HG02852 (cell line): ENCODE measurements at regions not wholly inside any gene's neighbourhood (a gene's known extent, or its start where the extent isn't known, plus 50 kb on each side); places are given as distances from the start of the nearest gene placed in this dataset.

Experiments used
- ATAC-seq: cut with Tn5 transposase; IDR thresholded peaks from one replicate; pipeline ENCODE4 v1.9.1; 2021; ENCODE audit warnings: mild to moderate bottlenecking, moderate library complexity; ENCODE audit not compliant: unreplicated experiment

DNA sequence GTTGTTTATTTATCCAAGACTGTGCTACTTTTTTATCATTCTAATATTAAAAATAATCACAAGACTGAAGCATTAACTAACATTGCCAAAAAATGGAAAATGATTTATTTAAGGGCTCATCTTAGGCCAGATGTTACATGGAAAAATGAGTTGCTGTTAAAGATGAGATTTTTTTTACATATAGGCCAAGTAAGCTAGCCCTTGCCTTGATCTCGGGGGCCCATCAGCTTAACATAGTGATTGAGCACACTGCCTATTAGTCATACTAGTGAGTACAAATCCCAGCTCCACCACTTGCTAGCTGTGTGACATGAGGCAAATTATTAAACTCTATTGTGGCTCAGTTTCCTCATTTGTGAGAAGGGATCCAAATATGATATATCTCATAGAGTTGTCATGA is 275.9 kb upstream of the SNX7 start:
- ATAC-seq = no peak

DNA sequence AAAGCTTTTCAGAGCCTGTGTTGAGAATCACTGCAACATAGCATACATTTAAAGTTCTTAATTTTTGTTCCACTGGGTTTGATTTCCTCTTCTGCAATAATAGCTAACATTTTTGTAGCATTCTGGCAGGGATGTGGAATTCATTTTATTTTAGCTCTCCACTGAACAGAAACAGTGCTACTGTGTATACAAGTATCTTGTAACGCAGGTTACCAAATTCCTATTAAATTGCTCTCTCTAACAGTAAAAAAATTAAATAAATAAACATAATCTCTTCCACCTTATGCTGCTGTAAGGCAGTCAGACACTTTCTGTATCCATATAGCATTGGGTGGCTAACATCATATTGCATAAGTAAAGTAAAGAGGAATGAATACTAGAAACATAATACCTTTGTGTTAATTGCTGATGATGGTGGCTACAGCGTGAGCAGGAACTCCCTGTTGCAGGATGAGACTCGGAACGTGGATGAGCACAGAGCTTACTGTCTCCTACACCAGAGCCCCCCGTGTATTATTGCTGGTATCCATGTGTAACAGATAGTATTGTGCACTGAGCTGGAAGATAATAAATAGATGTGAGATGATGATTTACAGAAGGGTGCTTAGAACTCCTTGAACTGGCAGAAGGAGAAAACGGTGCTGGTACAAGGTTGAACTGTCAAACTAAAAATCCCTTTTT is 276.9 kb upstream of the SNX7 start:
- no peak for ATAC-seq

- ATAC-seq = no peak
These were observed 278.4 kb upstream of the SNX7 start for GRCh38 chr1:98382986-98383740.

- ATAC-seq = no peak
These were observed 278.9 kb upstream of the SNX7 start for GRCh38 chr1:98382586-98382985.

DNA sequence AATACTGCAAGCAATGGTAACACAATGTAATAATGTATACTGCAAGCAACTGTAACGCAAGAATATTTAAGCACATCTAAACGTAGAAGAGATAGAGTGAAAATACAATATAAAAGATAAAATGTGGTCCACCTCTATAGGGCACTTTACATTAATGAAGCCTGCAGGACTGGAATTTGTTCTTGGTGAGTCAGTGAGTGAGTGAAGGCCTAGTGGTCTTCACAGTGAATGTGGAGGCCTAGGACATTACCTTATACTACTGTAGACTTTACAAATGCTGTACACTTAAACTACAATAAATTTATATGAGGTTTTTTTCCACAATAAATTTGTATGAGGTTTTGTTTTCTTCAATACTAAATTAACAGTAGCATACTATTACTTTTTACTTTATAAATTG is 287.4 kb upstream of the SNX7 start:
- no peak for ATAC-seq

DNA sequence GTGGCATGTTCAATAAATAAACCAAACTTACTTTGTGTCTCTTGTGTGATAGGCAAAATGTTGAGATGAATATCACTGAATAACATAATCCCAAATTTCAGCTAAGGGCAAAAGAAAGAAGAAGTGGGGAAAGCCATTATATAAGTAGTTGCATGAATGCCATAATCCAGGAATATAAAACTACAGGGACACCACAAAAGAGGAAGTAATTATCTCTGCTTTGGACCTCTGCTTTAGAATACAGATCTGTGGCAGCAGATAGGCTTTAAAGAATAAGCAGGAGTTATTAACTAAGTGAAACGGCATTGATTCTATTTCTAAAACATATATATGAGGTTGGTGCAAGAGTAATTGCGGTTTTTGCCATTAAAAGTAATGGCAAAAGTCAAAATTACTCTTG is 288.5 kb upstream of the SNX7 start:
- ATAC-seq = no peak

GRCh38 chr1:98371764-98372163 is 289.8 kb upstream of the SNX7 start:
- ATAC-seq = no peak

GRCh38 chr1:98369463-98369862 is 292.1 kb upstream of the SNX7 start:
- no peak for ATAC-seq

DNA sequence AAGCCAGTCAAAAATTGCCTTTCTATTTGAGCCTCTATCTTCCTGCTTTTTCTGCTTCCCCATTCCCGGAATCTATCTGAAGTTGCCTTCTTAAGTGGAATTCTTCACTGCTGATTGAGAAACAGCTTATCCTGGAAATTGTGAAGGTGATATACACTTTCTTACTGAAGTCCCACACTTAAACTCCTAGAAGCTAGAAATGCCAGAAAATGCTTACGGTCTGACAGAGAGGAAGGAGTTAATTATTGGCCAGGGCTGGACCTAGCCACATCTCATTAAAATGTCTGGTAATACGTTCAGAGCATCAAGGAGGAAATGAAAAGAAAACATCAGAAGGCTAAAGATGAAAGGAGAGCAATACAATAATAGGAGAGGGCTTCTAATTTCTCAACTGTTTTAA is 292.5 kb upstream of the SNX7 start:
- ATAC-seq = no peak

- no peak for ATAC-seq
These were observed 294.1 kb upstream of the SNX7 start for GRCh38 chr1:98367426-98367825.

DNA sequence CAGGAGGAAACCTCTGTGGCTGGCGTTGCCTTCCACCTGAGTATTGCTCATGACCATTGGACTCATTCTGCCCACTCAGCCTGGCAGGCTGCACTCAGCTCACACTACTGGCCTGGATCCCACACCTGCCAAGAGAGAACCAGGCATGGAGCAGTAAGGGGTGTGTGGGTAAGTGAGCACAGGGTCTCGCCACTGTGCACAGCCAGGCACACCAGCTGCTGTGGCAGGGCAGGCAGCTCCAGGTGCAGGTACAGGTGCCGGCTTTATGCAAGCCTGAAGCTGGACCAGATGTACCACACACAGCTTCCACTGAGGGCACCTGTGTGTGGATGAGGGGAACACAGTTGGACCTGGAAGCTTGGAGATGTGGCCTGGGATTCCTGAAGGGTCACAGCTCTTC is 295.2 kb upstream of the SNX7 start:
- no peak for ATAC-seq

- ATAC-seq = no peak
These were observed 297.0 kb upstream of the SNX7 start for GRCh38 chr1:98364544-98364943.

DNA sequence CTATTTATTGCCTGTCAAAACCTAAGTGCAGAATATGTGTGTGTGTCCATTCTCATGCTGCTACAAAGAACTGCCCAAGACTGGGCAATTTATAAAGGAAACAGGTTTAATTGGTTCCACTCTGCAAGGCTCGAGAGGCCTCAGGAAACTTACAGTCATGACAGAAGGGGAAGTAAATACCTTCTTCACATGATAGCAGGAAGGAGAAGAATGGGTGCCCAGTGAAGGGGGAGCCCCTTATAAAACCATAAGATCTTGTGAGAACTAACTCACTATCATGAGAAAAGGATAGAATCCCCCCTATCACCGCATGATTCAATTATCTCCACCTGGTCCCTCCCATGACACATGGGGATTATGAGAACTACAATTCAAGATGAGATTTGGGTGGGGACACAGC is 300.7 kb upstream of the SNX7 start:
- ATAC-seq = no peak

DNA sequence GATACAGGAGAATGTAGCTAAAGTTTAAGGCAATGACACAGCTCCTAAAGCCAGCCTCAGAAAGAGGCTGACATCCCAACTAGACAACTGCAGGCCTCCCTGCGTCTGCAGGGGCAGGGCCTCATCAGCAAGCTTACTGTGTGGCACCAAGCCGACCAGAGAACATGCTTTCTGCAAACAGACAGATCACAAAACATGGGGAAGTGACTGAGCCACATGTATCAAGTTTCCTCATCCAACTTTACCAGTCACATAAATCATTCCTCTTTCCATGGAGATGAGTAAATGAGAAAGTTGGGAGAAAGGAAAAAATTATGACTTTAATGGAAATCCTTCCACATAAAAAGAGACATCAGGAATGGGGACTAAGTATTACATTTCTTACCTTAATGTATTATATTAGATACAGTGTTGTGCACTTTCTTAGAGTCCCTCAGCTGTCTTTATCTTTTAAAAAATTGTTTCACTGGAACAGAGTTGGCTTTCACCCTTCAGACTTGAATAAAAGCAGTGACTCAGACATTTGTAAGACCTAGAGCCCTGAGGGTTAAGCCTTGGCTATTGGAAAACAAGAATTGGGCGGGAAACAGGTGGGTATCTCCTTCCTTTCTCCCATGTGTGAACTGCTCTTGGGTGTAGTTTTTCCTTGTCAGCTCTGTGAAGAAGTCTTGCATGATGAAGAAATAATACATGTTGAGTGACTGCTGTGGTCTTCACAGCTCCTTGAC is 305.7 kb upstream of the SNX7 start:
- no peak for ATAC-seq

DNA sequence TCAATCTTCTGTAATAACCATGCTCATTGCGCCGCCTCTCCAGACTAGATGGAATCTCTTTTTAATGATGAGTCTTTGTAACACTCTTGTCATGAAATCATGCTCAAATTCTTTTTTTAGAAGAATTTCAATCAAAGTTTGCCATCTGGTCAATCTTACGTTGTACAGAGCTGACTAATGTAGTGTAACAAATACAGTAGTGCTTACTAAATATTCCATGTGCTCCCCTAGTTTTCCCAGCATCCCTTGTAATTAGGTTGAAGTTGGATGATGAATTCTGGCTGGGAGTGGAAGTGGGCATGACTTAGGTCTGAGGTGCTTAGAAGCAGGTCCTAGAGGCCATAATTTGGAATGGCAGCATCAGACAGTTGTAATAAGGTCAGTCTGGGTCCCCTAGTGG is 309.1 kb upstream of the SNX7 start:
- no peak for ATAC-seq

GRCh38 chr1:98351561-98351960 is 310.0 kb upstream of the SNX7 start:
- no peak for ATAC-seq

DNA sequence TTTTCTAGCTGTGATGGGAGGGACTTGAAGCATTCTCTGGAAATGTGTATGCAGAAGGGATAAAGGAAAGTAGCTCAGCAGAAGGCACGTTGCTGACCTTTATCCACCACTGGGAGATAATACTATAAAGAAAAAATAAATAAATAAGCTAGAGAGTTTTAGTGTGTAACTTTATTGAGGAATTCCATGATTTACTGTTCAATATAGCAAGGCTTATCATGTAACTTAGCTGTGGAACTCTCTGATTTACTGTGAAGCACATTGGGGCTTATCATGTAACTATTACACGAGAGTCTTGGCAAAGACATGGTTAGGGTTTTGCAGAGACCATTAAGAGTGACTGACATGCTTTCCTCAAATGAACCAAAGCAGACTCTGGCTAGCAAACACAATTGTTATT is 316.1 kb upstream of the SNX7 start:
- no peak for ATAC-seq

- ATAC-seq = no peak
These were observed 316.8 kb upstream of the SNX7 start for GRCh38 chr1:98344731-98345130.

- ATAC-seq = no peak
These were observed 319.0 kb upstream of the SNX7 start for GRCh38 chr1:98342566-98342965.

- ATAC-seq = no peak
These were observed 321.0 kb upstream of the SNX7 start for GRCh38 chr1:98340511-98340910.

DNA sequence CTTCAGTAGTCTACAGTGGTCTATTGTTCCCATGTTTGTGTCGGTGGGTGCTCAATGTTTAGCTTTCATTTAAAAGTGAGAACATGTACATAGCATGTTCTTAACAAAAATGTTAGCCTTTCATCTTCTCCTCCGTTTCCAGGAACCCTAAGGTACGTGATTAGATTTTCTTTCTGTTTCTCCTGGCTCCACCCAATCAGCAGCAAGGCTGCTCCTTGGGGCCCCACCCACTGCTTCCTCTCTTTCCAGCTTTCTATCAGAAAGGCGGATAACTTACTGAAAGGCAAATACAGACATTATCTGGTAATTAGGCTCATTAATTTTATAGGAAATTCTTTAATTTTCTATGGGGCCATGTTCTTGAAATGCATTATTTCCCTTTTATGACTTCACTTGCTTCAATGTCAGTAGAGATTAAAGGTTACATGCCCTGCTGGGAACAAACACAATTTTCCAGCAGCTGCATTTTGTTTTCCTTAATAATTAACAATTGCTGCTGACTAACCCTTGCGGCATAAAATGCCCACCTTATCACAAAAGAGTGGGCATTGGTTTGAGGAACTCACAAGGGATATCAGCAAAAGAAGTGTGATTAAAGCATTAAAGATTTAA is 324.9 kb upstream of the SNX7 start:
- ATAC-seq = no peak

GRCh38 chr1:98333936-98334335 is 327.6 kb upstream of the SNX7 start:
- no peak for ATAC-seq
